ENCODE measurements at regions not wholly inside any gene's neighbourhood (a gene's known extent, or its start where the extent isn't known, plus 50 kb on each side); places are given as distances from the start of the nearest gene placed in this dataset.

DNA sequence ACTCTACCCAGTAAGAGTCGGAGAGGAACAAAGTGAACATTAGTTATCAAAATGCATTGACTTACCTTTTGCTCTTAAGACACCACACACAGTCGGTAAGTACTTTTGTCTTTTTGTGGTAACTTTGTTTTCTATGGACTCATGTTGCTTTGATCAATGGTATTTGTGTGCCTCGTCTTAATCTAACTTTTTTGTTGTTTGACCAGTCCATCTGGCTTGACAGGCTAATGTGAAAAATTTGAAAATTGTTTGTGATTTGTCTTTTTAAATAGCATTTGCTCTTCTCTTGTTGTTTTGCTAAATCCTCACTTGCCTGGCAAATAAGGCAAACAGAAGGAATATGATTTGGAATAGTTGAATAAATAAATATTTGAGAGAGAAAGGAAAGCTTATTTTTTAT is 71.4 kb upstream of the CHD1 start:
- H3K27ac ChIP-seq (ENCODE audit: low read depth, low read length) = no peak overlapping the region
- Mint-ChIP-seq H3K27me3 (no peaks in the 10 kb centered on the region), H3K4me3 (no peak overlapping the region), H3K9me3 (no peaks in the 10 kb centered on the region), H3K27ac (no peak overlapping the region), H3K4me1 (peaks cover 11 to 17% (median 12%) of the 10 kb centered on the region in 4 donors), H3K36me3 (no peaks in the 10 kb centered on the region)
- no peak overlapping the region for H3K4me3 ChIP-seq (ENCODE audit: low read length in 2 of 2)
- no peaks in the 10 kb centered on the region for H3K9me3 ChIP-seq (ENCODE audit: control insufficient read depth in 1 of 2, low read length in 2 of 2)
- ChIA-PET POLR2A (ENCODE audit: partially characterized antibody) (no interaction called here), CTCF (ENCODE audit: partially characterized antibody) (no interaction called here)
- intact Hi-C loops (cut with micrococcal nuclease) = no loop called here
- no peaks in the 10 kb centered on the region for H3K36me3 ChIP-seq (ENCODE audit: insufficient read depth, low read length)
- peaks cover 12% of the 10 kb centered on the region for H3K4me1 ChIP-seq (ENCODE audit: insufficient read depth, low read length)
- no peak for DNase-seq
- H3K27me3 ChIP-seq (ENCODE audit: insufficient read depth, low read length) = no peaks in the 10 kb centered on the region

DNA sequence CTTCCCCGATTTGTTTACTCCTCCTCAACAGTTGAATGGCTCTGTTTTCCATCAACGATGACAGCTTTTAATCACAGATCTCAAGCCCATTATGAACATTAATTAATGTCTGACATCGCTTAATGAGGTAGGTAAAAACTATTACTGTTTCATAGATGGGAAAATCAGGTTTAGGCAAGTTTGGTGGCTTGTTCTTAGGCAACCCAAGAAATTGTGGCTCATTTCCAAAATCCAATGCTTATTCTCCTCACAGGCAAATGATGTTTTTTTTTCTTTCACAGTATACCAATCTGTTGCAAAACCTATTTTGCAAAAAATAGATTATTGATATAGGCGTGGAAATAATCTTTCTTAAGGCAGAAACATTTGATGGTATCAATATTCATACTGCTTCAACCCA is 70.8 kb upstream of the CHD1 start:
- Mint-ChIP-seq H3K9me3 (no peaks in the 10 kb centered on the region), H3K27me3 (no peaks in the 10 kb centered on the region), H3K4me3 (no peak overlapping the region), H3K36me3 (no peaks in the 10 kb centered on the region), H3K4me1 (peaks cover 6 to 12% (median 7%) of the 10 kb centered on the region in 4 donors), H3K27ac (no peak overlapping the region)
- no peak overlapping the region for H3K4me3 ChIP-seq (ENCODE audit: low read length in 2 of 2)
- intact Hi-C loops (cut with micrococcal nuclease) = no loop called here
- H3K9me3 ChIP-seq (ENCODE audit: control insufficient read depth in 1 of 2, low read length in 2 of 2) = no peaks in the 10 kb centered on the region
- peaks cover 6% of the 10 kb centered on the region for H3K4me1 ChIP-seq (ENCODE audit: insufficient read depth, low read length)
- ChIA-PET POLR2A (ENCODE audit: partially characterized antibody) (no interaction called here), CTCF (ENCODE audit: partially characterized antibody) (no interaction called here)
- no peaks in the 10 kb centered on the region for H3K36me3 ChIP-seq (ENCODE audit: insufficient read depth, low read length)
- H3K27me3 ChIP-seq (ENCODE audit: insufficient read depth, low read length) = no peaks in the 10 kb centered on the region
- H3K27ac ChIP-seq (ENCODE audit: low read depth, low read length) = no peak overlapping the region
- DNase-seq = no peak

- H3K4me1 ChIP-seq (ENCODE audit: insufficient read depth, low read length) = no peaks in the 10 kb centered on the region
- ChIA-PET POLR2A (ENCODE audit: partially characterized antibody) (no interaction called here), CTCF (ENCODE audit: partially characterized antibody) (no interaction called here)
- Mint-ChIP-seq H3K9me3 (no peaks in the 10 kb centered on the region), H3K36me3 (no peaks in the 10 kb centered on the region), H3K27ac (no peak overlapping the region), H3K4me1 (peaks cover 0 to 10% (median 5%) of the 10 kb centered on the region in 4 donors), H3K4me3 (no peak overlapping the region), H3K27me3 (no peaks in the 10 kb centered on the region)
- no peaks in the 10 kb centered on the region for H3K9me3 ChIP-seq (ENCODE audit: control insufficient read depth in 1 of 2, low read length in 2 of 2)
- no peak overlapping the region for H3K4me3 ChIP-seq (ENCODE audit: low read length in 2 of 2)
- intact Hi-C loops (cut with micrococcal nuclease) = no loop called here
- no peak overlapping the region for H3K27ac ChIP-seq (ENCODE audit: low read depth, low read length)
- H3K36me3 ChIP-seq (ENCODE audit: insufficient read depth, low read length) = no peaks in the 10 kb centered on the region
- no peak for DNase-seq
- no peaks in the 10 kb centered on the region for H3K27me3 ChIP-seq (ENCODE audit: insufficient read depth, low read length)
Observed at GRCh38 chr5:98997000-98997399, 68.2 kb upstream of the CHD1 start.

DNA sequence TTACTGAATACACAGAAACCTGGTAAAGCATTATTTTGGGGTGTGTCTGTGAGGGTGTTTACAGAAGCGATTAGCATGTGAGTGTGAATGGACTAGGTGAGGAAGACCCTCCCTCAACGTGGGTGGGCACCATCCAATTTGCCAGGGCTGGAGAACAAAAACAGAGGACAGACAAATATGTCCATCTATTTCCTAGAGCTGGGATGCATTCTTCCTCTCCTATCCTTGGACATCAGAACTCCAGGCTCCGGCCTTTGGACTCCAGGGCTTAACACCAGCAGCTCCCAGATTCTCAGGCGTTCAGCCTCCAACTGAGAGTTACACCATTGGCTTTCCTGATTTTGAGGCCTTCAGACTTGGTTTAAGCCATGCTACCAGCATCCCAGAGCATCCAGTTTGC is 65.8 kb upstream of the CHD1 start:
- Histone ChIP-seq H3K27me3 (ENCODE audit: insufficient read depth, low read length) (no peaks in the 10 kb centered on the region), H3K27ac (ENCODE audit: low read depth, low read length) (no peak overlapping the region), H3K4me3 (ENCODE audit: low read length in 2 of 2) (no peak overlapping the region), H3K36me3 (ENCODE audit: insufficient read depth, low read length) (no peaks in the 10 kb centered on the region), H3K9me3 (ENCODE audit: control insufficient read depth in 1 of 2, low read length in 2 of 2) (no peaks in the 10 kb centered on the region), H3K4me1 (ENCODE audit: insufficient read depth, low read length) (no peaks in the 10 kb centered on the region)
- Mint-ChIP-seq H3K27ac (no peak overlapping the region), H3K4me1 (peaks cover 3 to 12% (median 11%) of the 10 kb centered on the region in 4 donors), H3K9me3 (peaks cover 0 to 6% (median 0%) of the 10 kb centered on the region in 8 donors), H3K36me3 (no peaks in the 10 kb centered on the region), H3K27me3 (no peaks in the 10 kb centered on the region), H3K4me3 (no peak overlapping the region)
- POLR2A ChIA-PET (ENCODE audit: partially characterized antibody) = interaction anchor here (1.3 kb wide), 1 partner anchor 65 kb away, joined by 8 read pairs; the partner anchor contains the start of gene CHD1
- CTCF ChIA-PET (ENCODE audit: partially characterized antibody) = no interaction called here
- no peak for DNase-seq
- intact Hi-C loops (cut with micrococcal nuclease) = no loop called here

- Histone ChIP-seq H3K27ac (ENCODE audit: low read depth, low read length) (no peak overlapping the region), H3K9me3 (ENCODE audit: control insufficient read depth in 1 of 2, low read length in 2 of 2) (no peaks in the 10 kb centered on the region), H3K36me3 (ENCODE audit: insufficient read depth, low read length) (no peaks in the 10 kb centered on the region), H3K4me3 (ENCODE audit: low read length in 2 of 2) (no peak overlapping the region), H3K27me3 (ENCODE audit: insufficient read depth, low read length) (no peaks in the 10 kb centered on the region), H3K4me1 (ENCODE audit: insufficient read depth, low read length) (no peaks in the 10 kb centered on the region)
- Mint-ChIP-seq H3K36me3 (no peaks in the 10 kb centered on the region), H3K4me3 (no peak overlapping the region), H3K9me3 (peaks cover 0 to 6% (median 0%) of the 10 kb centered on the region in 8 donors), H3K27me3 (no peaks in the 10 kb centered on the region), H3K27ac (peak overlapping the region in 1 of 7 donors; percentile 49), H3K4me1 (peaks cover 3 to 14% (median 12%) of the 10 kb centered on the region in 4 donors)
- no peak for DNase-seq
- ChIA-PET POLR2A (ENCODE audit: partially characterized antibody) (no interaction called here), CTCF (ENCODE audit: partially characterized antibody) (no interaction called here)
- intact Hi-C loops (cut with micrococcal nuclease) = no loop called here
Observed at GRCh38 chr5:98993512-98993911, 64.7 kb upstream of the CHD1 start.

GRCh38 chr5:98992552-98992951 is 63.7 kb upstream of the CHD1 start:
- Histone ChIP-seq H3K4me3 (ENCODE audit: low read length in 2 of 2) (no peak overlapping the region), H3K36me3 (ENCODE audit: insufficient read depth, low read length) (no peaks in the 10 kb centered on the region), H3K9me3 (ENCODE audit: control insufficient read depth in 1 of 2, low read length in 2 of 2) (no peaks in the 10 kb centered on the region), H3K4me1 (ENCODE audit: insufficient read depth, low read length) (no peaks in the 10 kb centered on the region), H3K27me3 (ENCODE audit: insufficient read depth, low read length) (no peaks in the 10 kb centered on the region), H3K27ac (ENCODE audit: low read depth, low read length) (no peak overlapping the region)
- CTCF ChIA-PET (ENCODE audit: partially characterized antibody) = no interaction called here
- Mint-ChIP-seq H3K4me3 (no peak overlapping the region), H3K27ac (peak overlapping the region in 1 of 7 donors; percentile 37), H3K36me3 (no peaks in the 10 kb centered on the region), H3K27me3 (no peaks in the 10 kb centered on the region), H3K4me1 (peaks cover 3 to 14% (median 12%) of the 10 kb centered on the region in 4 donors), H3K9me3 (peaks cover 0 to 6% (median 0%) of the 10 kb centered on the region in 8 donors)
- intact Hi-C loops (cut with micrococcal nuclease) = no loop called here
- DNase-seq = no peak
- POLR2A ChIA-PET (ENCODE audit: partially characterized antibody) = interaction anchor here (1.0 kb wide), 1 partner anchor 16 kb away, joined by 3 read pairs; no protein-coding TSS in a partner anchor

GRCh38 chr5:98989727-98990126 is 60.9 kb upstream of the CHD1 start:
- no peak for DNase-seq
- Mint-ChIP-seq H3K27me3 (peaks cover 0 to 2% of the 10 kb centered on the region in 2 donors), H3K9me3 (peaks cover 0 to 6% (median 0%) of the 10 kb centered on the region in 8 donors), H3K36me3 (no peaks in the 10 kb centered on the region), H3K4me1 (peaks cover 5 to 15% (median 12%) of the 10 kb centered on the region in 4 donors), H3K27ac (peak overlapping the region in 3 of 7 donors; percentile 25 to 76 (median 26)), H3K4me3 (no peak overlapping the region)
- H3K4me3 ChIP-seq (ENCODE audit: low read length in 2 of 2) = no peak overlapping the region
- CTCF ChIA-PET (ENCODE audit: partially characterized antibody) = no interaction called here
- H3K27ac ChIP-seq (ENCODE audit: low read depth, low read length) = no peak overlapping the region
- no peaks in the 10 kb centered on the region for H3K4me1 ChIP-seq (ENCODE audit: insufficient read depth, low read length)
- no peaks in the 10 kb centered on the region for H3K9me3 ChIP-seq (ENCODE audit: control insufficient read depth in 1 of 2, low read length in 2 of 2)
- POLR2A ChIA-PET (ENCODE audit: partially characterized antibody) = no interaction called here
- H3K27me3 ChIP-seq (ENCODE audit: insufficient read depth, low read length) = no peaks in the 10 kb centered on the region
- intact Hi-C loops (cut with micrococcal nuclease) = no loop called here
- no peaks in the 10 kb centered on the region for H3K36me3 ChIP-seq (ENCODE audit: insufficient read depth, low read length)

GRCh38 chr5:98986587-98986986 is 57.8 kb upstream of the CHD1 start:
- ChIA-PET POLR2A (ENCODE audit: partially characterized antibody) (no interaction called here), CTCF (ENCODE audit: partially characterized antibody) (interaction anchor here (0.6 kb wide), 1 partner anchor 74 kb away, joined by 3 read pairs; no protein-coding TSS in a partner anchor)
- Histone ChIP-seq H3K27me3 (ENCODE audit: insufficient read depth, low read length) (no peaks in the 10 kb centered on the region), H3K9me3 (ENCODE audit: control insufficient read depth in 1 of 2, low read length in 2 of 2) (no peaks in the 10 kb centered on the region), H3K4me3 (ENCODE audit: low read length in 2 of 2) (no peak overlapping the region), H3K4me1 (ENCODE audit: insufficient read depth, low read length) (no peaks in the 10 kb centered on the region), H3K36me3 (ENCODE audit: insufficient read depth, low read length) (no peaks in the 10 kb centered on the region), H3K27ac (ENCODE audit: low read depth, low read length) (no peak overlapping the region)
- no peaks in the 10 kb centered on the region for H3K36me3 Mint-ChIP-seq
- H3K27ac Mint-ChIP-seq = no peak overlapping the region
- no peak overlapping the region for H3K4me3 Mint-ChIP-seq
- no peak for DNase-seq
- peaks cover 2 to 3% of the 10 kb centered on the region in 2 donors for H3K27me3 Mint-ChIP-seq
- intact Hi-C loops (cut with micrococcal nuclease) = no loop called here
- H3K9me3 Mint-ChIP-seq = peaks cover 0 to 6% (median 0%) of the 10 kb centered on the region in 8 donors
- peaks cover 5 to 12% (median 11%) of the 10 kb centered on the region in 4 donors for H3K4me1 Mint-ChIP-seq
